Activated B cell treated with CpG ODN at 0.5 μM for 24 hours (primary cell): ENCODE measurements at regions not wholly inside any gene's neighbourhood (a gene's known extent, or its start where the extent isn't known, plus 50 kb on each side); places are given as distances from the start of the nearest gene placed in this dataset.

Source experiments
- ATAC-seq: fragments of 200-7000 bp; cut with Tn5 transposase; one replicate; pipeline ENCODE4 v1.10.0; 2021; ENCODE audit warnings: low read depth, mild to moderate bottlenecking, moderate library complexity
- CTCF ChIA-PET: fragments of 350-600 bp; sonication (Branson Sonifier 250); formaldehyde crosslinking; loops from one replicate; lab custom pipeline; 2021; ENCODE audit warnings: antibody characterized with exemption; lab: Charles Lee
- POLR2A ChIA-PET: fragments of 350-600 bp; sonication (Branson Sonifier 250); formaldehyde crosslinking; loops from one replicate; lab custom pipeline; 2021; ENCODE audit warnings: antibody characterized with exemption; lab: Charles Lee
- DNase-seq: peaks from one replicate; pipeline ENCODE4 v3.0.0; 2022
- H3K27ac Mint-ChIP-seq: one replicate; pipeline ENCODE4 v1.8.0; 2020; ENCODE audit warnings: mixed read lengths
- H3K27me3 Mint-ChIP-seq: one replicate; pipeline ENCODE4 v1.8.0; 2021; ENCODE audit warnings: mixed read lengths
- H3K36me3 Mint-ChIP-seq: one replicate; pipeline ENCODE4 v1.8.0; 2021; ENCODE audit warnings: low read depth, mixed read lengths
- H3K4me1 Mint-ChIP-seq: one replicate; pipeline ENCODE4 v1.8.0; 2021; ENCODE audit warnings: mixed read lengths
- H3K4me3 Mint-ChIP-seq: one replicate; pipeline ENCODE4 v1.8.0; 2020; ENCODE audit warnings: mild to moderate bottlenecking, mixed read lengths
- H3K9me3 Mint-ChIP-seq: one replicate; pipeline ENCODE4 v1.8.0; 2020; ENCODE audit warnings: mixed read lengths
- CTCF ChIP-seq: fragments of 200-600 bp; IDR thresholded peaks from one replicate; pipeline ENCODE4 v1.8.0; 2022; ENCODE audit warnings: antibody characterized with exemption, mild to moderate bottlenecking
- intact Hi-C: fragments of 100-400 bp; cut with micrococcal nuclease; formaldehyde crosslinking; loops from one replicate; pipeline ENCODE4 v1.15.1; 2024

- TF ChIP-seq CTCF, result no peak
- Mint-ChIP-seq H3K9me3 (peaks cover 9% of the 10 kb centered on the region), H3K27ac (no peak overlapping the region), H3K4me1 (no peaks in the 10 kb centered on the region), H3K4me3 (no peak overlapping the region), H3K36me3 (no peaks in the 10 kb centered on the region), H3K27me3 (no peaks in the 10 kb centered on the region)
- ChIA-PET POLR2A (no interaction called here), CTCF (no interaction called here)
- no peak for DNase-seq
- no peak for ATAC-seq
- intact Hi-C loops, result no loop called here
Measured at GRCh38 chr10:59055045-59055444, 121.4 kb upstream of the PHYHIPL start.

DNA sequence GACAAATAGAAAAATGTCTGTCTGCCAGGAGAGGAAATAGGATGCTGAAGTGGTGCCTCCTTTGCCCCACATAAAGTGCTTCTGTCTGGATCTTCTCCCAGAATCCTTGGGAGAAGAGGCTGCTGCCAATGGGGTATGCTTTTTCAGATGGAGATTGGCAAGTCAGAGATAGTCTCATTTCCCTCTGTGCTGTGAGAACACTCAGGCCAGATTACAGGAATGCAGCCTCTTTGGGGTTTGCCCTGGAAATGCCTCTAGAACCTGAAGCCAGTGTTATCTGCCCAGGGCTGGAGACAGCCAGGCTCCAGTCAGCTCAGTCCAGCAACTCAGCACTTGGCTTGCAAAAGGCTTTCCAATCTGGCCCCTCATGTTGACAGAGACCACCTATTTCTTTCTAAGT lies 119.1 kb upstream of the PHYHIPL start:
- TF ChIP-seq CTCF, result no peak
- peaks cover 4% of the 10 kb centered on the region for H3K9me3 Mint-ChIP-seq
- DNase-seq (no peak), ATAC-seq (no peak)
- no peaks in the 10 kb centered on the region for H3K36me3 Mint-ChIP-seq
- H3K4me1 Mint-ChIP-seq, result no peaks in the 10 kb centered on the region
- intact Hi-C loops, result no loop called here
- H3K27me3 Mint-ChIP-seq, result no peaks in the 10 kb centered on the region
- POLR2A ChIA-PET, result no interaction called here
- CTCF ChIA-PET, result no interaction called here
- no peak overlapping the region for H3K4me3 Mint-ChIP-seq
- no peak overlapping the region for H3K27ac Mint-ChIP-seq

DNA sequence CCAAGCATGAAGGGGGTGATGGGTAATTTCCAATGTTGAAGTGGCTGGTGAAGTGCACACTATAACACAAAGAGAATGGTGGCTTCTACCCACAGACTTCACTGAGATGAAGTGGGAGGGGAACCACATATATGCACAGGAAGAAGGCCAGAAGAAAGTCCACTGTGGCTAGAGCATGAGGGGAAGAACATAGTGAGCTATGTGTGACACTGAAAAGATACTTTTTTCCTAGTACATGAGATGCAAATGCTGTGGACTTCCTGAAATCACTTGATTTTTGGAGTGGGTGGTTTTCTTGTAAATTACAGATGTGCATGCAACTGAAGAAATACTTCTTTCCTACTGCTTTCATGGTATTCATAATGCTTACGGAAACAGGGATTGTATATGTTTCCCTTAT lies 115.6 kb upstream of the PHYHIPL start:
- H3K4me1 Mint-ChIP-seq, result no peaks in the 10 kb centered on the region

DNA sequence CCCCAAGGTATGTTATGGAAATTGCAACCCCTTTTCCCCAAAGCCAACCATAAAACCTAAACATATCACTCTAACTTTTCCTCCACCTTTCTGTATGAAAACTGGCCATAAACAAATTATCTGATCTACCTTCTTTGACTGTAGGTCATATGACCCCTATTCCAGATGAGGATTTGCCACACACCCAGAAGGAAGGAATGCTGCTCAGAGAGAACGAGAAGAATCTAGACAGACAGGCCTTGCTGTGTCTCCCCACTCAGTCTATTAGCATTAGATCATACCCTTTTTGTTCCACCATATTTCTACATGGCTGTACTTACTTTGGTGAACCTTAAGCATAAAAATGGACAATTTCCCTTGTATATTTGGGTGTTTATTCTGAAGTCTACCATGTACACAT lies 113.0 kb upstream of the PHYHIPL start:
- intact Hi-C loops, result no loop called here
- no peak overlapping the region for H3K27ac Mint-ChIP-seq
- DNase-seq (no peak), ATAC-seq (no peak)
- no peaks in the 10 kb centered on the region for H3K27me3 Mint-ChIP-seq
- ChIA-PET POLR2A (no interaction called here), CTCF (no interaction called here)
- no peak overlapping the region for H3K4me3 Mint-ChIP-seq
- H3K4me1 Mint-ChIP-seq, result no peaks in the 10 kb centered on the region
- TF ChIP-seq CTCF, result no peak
- H3K9me3 Mint-ChIP-seq, result no peaks in the 10 kb centered on the region
- H3K36me3 Mint-ChIP-seq, result no peaks in the 10 kb centered on the region

More for the DNA sequence above, 115.6 kb upstream of the PHYHIPL start:
- ATAC-seq (no peak), DNase-seq (no peak)
- CTCF ChIA-PET, result no interaction called here
- no peak for TF ChIP-seq CTCF
- H3K27ac Mint-ChIP-seq, result no peak overlapping the region
- intact Hi-C loops, result no loop called here
- no peak overlapping the region for H3K4me3 Mint-ChIP-seq
- no peaks in the 10 kb centered on the region for H3K9me3 Mint-ChIP-seq
- no peaks in the 10 kb centered on the region for H3K36me3 Mint-ChIP-seq
- H3K27me3 Mint-ChIP-seq, result no peaks in the 10 kb centered on the region
- POLR2A ChIA-PET, result no interaction called here

DNA sequence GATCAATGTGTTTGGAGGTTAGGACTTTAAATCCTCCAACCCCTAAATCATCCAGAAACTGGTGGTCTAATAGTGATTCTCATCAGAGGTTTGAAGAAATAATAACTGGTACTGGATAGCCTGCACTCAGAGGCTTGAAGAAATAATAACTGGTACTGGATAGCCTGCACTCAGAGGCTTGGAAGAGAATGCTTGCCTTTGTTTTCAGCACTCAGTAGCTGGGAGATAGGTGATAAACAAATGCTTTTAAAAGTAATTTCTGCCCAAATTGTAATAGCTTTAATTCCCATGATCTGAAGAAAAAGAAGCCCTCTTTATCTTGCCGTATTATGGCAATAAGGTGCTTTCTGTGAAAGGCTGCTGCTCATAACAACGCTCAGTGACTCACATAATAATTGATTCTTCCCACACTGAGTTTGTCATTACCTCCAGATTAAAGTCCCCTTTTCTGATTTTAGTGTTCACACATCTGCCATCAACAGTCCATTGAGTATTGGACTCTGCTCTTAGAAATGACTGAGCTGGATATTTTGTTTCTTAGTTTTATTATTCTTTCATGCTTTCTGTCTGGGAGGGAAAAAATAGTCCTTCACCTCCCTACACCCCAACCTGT lies 112.3 kb upstream of the PHYHIPL start:
- peaks cover 2% of the 10 kb centered on the region for H3K9me3 Mint-ChIP-seq
- TF ChIP-seq CTCF, result no peak
- no peak overlapping the region for H3K27ac Mint-ChIP-seq
- no peaks in the 10 kb centered on the region for H3K36me3 Mint-ChIP-seq
- no peak for ATAC-seq
- DNase-seq, result no peak
- H3K27me3 Mint-ChIP-seq, result no peaks in the 10 kb centered on the region
- POLR2A ChIA-PET, result no interaction called here
- H3K4me3 Mint-ChIP-seq, result no peak overlapping the region
- no peaks in the 10 kb centered on the region for H3K4me1 Mint-ChIP-seq
- CTCF ChIA-PET, result no interaction called here
- intact Hi-C loops, result no loop called here
